IMR-90 (cell line): ENCODE measurements at regions not wholly inside any gene's neighbourhood (a gene's known extent, or its start where the extent isn't known, plus 50 kb on each side); places are given as distances from the start of the nearest gene placed in this dataset.

Source experiments
- ATAC-seq: fragments of 200-7000 bp; cut with Tn5 transposase; 2 replicates; pipeline ENCODE4 v1.9.1; 2020; ENCODE audit warnings: low read depth, mild to moderate bottlenecking, moderate library complexity
- BruUV-seq: library from RNA; stranded (reverse); fragments of 400-500 nt; replicated peaks from 2 replicates; lab custom pipeline; 2021; lab: Mats Ljungman, UMichigan
- CTCF ChIA-PET: fragments of 300-600 bp; formaldehyde crosslinking; extraction: SDS; loops from one replicate; lab custom pipeline; 2021; ENCODE audit warnings: antibody characterized with exemption; lab: Yijun Ruan, JAX
- POLR2A ChIA-PET: fragments of 300-600 bp; sonication (Branson Sonifier 250); formaldehyde crosslinking; loops from one replicate; lab custom pipeline; 2022; ENCODE audit warnings: antibody characterized with exemption; ENCODE audit not compliant: unreplicated experiment; lab: Charles Lee
- DNase-seq: peaks from one replicate; pipeline ENCODE4 v3.0.0; 2013
- H2AFZ ChIP-seq: replicated peaks from 2 replicates; pipeline ENCODE3; 2013; ENCODE audit warnings: low read length, mild to moderate bottlenecking; ENCODE audit not compliant: poor library complexity
- H2AK5ac ChIP-seq: 2 replicates; pipeline ENCODE4 v1.6.1; 2013; ENCODE audit warnings: low read depth, low read length, inconsistent platforms
- H2AK9ac ChIP-seq: replicated peaks from 2 replicates; pipeline ENCODE3; 2013; ENCODE audit warnings: mild to moderate bottlenecking, low read depth, low read length, moderate library complexity; ENCODE audit not compliant: poor library complexity
- H2BK120ac ChIP-seq: 2 replicates; pipeline ENCODE4 v1.6.1; 2013; ENCODE audit warnings: low read depth, low read length, inconsistent platforms
- H2BK15ac ChIP-seq: 3 replicates; pipeline ENCODE4 v1.6.1; 2013; ENCODE audit warnings: low read depth, low read length, inconsistent platforms
- H2BK20ac ChIP-seq: 2 replicates; pipeline ENCODE4 v1.6.1; 2013; ENCODE audit warnings: low read depth, mild to moderate bottlenecking, inconsistent platforms, low read length, moderate library complexity
- H2BK5ac ChIP-seq: 2 replicates; pipeline ENCODE4 v1.6.1; 2013; ENCODE audit warnings: mild to moderate bottlenecking, low read depth, low read length, inconsistent platforms; ENCODE audit not compliant: poor library complexity, severe bottlenecking
- H3K14ac ChIP-seq: replicated peaks from 2 replicates; pipeline ENCODE4 v1.6.1; 2013; ENCODE audit warnings: low read depth, low read length, inconsistent platforms
- H3K18ac ChIP-seq: 2 replicates; pipeline ENCODE4 v1.6.1; 2013; ENCODE audit warnings: low read depth, low read length, control low read depth
- H3K23ac ChIP-seq: 2 replicates; pipeline ENCODE4 v1.6.1; 2013; ENCODE audit warnings: low read depth, low read length, inconsistent platforms
- H3K27ac ChIP-seq: 2 replicates; pipeline ENCODE4 v1.5.1; 2013; ENCODE audit warnings: mild to moderate bottlenecking, control low read depth, low read length; ENCODE audit not compliant: insufficient read depth
- H3K27me3 ChIP-seq: 2 replicates; pipeline ENCODE4 v1.6.1; 2013; ENCODE audit warnings: low read length; ENCODE audit not compliant: control insufficient read depth, insufficient read depth
- H3K36me3 ChIP-seq: 2 replicates; pipeline ENCODE4 v1.6.1; 2013; ENCODE audit warnings: low read length, mixed read lengths; ENCODE audit not compliant: control insufficient read depth, insufficient read depth
- H3K4ac ChIP-seq: 2 replicates; pipeline ENCODE4 v1.6.1; 2013; ENCODE audit warnings: low read depth, low read length, inconsistent platforms
- H3K4me1 ChIP-seq: 2 replicates; pipeline ENCODE4 v1.6.1; 2013; ENCODE audit warnings: low read length, mixed read lengths; ENCODE audit not compliant: control insufficient read depth, insufficient read depth
- H3K4me2 ChIP-seq: 2 replicates; pipeline ENCODE4 v1.6.1; 2013; ENCODE audit warnings: low read depth, mild to moderate bottlenecking, control low read depth, low read length, moderate library complexity
- H3K4me3 ChIP-seq: 2 replicates; pipeline ENCODE4 v1.5.1; 2013; ENCODE audit warnings: low read depth, mild to moderate bottlenecking, control low read depth, low read length, moderate library complexity; ENCODE audit not compliant: insufficient read depth
- H3K56ac ChIP-seq: 2 replicates; pipeline ENCODE4 v1.6.1; 2013; ENCODE audit warnings: low read length, inconsistent platforms; ENCODE audit not compliant: insufficient read depth; ENCODE audit errors: extremely low read depth
- H3K79me1 ChIP-seq, 2 experiments: 2 replicates each; pipeline ENCODE4 v1.6.1; 2013; ENCODE audit warnings: low read length in 2 of 2, inconsistent platforms in 1 of 2, low read depth in 1 of 2
- H3K9ac ChIP-seq: 2 replicates; pipeline ENCODE4 v1.6.1; 2013; ENCODE audit warnings: low read depth, low read length, control low read depth
- H3K9me1 ChIP-seq: 2 replicates; pipeline ENCODE4 v1.6.1; 2013; ENCODE audit warnings: low read length, inconsistent platforms; ENCODE audit not compliant: insufficient read depth
- H3K9me3 ChIP-seq: 2 replicates; pipeline ENCODE4 v1.6.1; 2013; ENCODE audit warnings: low read length; ENCODE audit not compliant: control insufficient read depth, insufficient read depth
- H4K20me1 ChIP-seq: 2 replicates; pipeline ENCODE4 v1.6.1; 2013; ENCODE audit warnings: low read length, inconsistent platforms; ENCODE audit not compliant: insufficient read depth
- H4K5ac ChIP-seq: 2 replicates; pipeline ENCODE4 v1.6.1; 2013; ENCODE audit warnings: mild to moderate bottlenecking, low read depth, low read length, control low read depth
- H4K8ac ChIP-seq, 2 experiments: 2 replicates each; pipeline ENCODE4 v1.6.1; 2013; ENCODE audit warnings: low read depth in 2 of 2, low read length in 2 of 2, control low read depth in 1 of 2, inconsistent platforms in 1 of 2
- H4K91ac ChIP-seq: 2 replicates; pipeline ENCODE4 v1.6.1; 2013; ENCODE audit warnings: low read depth, low read length, inconsistent platforms; ENCODE audit not compliant: insufficient read depth
- BHLHE40 ChIP-seq: fragments of 150-350 bp; IDR thresholded peaks from 2 replicates; pipeline ENCODE4 v1.6.1; 2016; ENCODE audit warnings: mild to moderate bottlenecking, low read depth, low read length
- CHD1 ChIP-seq: IDR thresholded peaks from 2 replicates; pipeline ENCODE4 v1.6.1; 2012; ENCODE audit warnings: low read depth, low read length, improper control_type of control experiment
- FOS ChIP-seq: fragments of 150-350 bp; IDR thresholded peaks from 2 replicates; pipeline ENCODE4 v1.6.1; 2016; ENCODE audit warnings: low read depth, low read length
- MAZ ChIP-seq: IDR thresholded peaks from 2 replicates; pipeline ENCODE4 v1.6.1; 2012; ENCODE audit warnings: low read depth, mild to moderate bottlenecking, low read length, improper control_type of control experiment, moderate library complexity, borderline replicate concordance
- RFX5 ChIP-seq: IDR thresholded peaks from 2 replicates; pipeline ENCODE4 v1.8.0; 2012; ENCODE audit warnings: low read depth, mild to moderate bottlenecking, low read length, moderate library complexity
- WGBS, 2 experiments: methylation state at CpG; one replicate each; pipeline versions ENCODE4 v1.1.5 to v1.1.7; 2013; ENCODE audit warnings: missing lambda C conversion rate in 2 of 2; ENCODE audit not compliant: insufficient read length in 1 of 2; ENCODE audit errors: extremely low coverage in 2 of 2; 5-methylcytosine and 5-hydroxymethylcytosine counted together
- dilution Hi-C: fragments of 300-500 bp; cut with HindIII; formaldehyde crosslinking; loops from one replicate; pipeline ENCODE4 v1.14.3; 2018; ENCODE audit warnings: low sequenced_read_pairs; ENCODE audit not compliant: unreplicated experiment
- in situ Hi-C: fragments of 300-500 bp; cut with MboI; formaldehyde crosslinking; loops from 3 replicates; pipeline ENCODE4 v1.14.3; 2019; ENCODE audit warnings: low sequenced_read_pairs, inconsistent platforms, mixed read lengths
- intact Hi-C: fragments of 100-400 bp; cut with micrococcal nuclease; formaldehyde crosslinking; loops from 2 replicates; pipeline ENCODE4 v1.10.0; 2022

DNA sequence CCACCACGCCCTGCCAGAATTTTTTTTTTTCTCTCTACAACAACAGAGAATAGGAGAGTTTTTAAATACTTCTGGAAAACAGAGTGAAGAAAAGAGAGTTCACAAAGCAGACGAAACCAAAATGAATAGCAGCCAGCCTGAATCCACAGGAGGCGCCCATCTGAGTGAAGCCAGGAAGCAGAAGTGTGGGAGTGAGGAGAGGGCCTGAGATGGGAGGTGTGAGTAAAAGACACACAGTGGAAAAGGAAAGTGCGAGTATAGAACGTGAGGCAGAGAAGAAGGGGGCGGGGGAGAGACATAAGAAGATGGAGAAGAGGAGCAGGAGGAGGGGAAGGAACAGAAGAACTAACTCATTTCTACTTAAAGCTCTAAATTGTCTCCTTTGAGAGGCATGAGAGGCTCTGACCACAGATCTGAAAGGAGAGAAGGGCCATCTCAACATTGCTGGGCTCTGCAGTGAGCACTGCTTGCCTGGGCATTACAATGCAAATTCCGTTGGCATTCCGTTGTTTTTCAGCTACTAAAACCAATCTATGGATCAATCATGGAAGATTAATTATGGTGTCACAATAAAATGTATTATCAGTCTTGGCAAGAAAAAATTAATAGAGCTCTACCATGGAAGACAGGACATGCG is 140.1 kb upstream of the CPSF6 start:
- in situ Hi-C loops = no loop called here

More for the DNA sequence above, 140.1 kb upstream of the CPSF6 start:
- Histone ChIP-seq H3K9me3 (no peaks in the 10 kb centered on the region), H3K9me1 (no peaks in the 10 kb centered on the region), H4K91ac (no peak overlapping the region), H2BK15ac (no peak overlapping the region), H2AFZ (no peak overlapping the region), H3K27me3 (peaks cover 11% of the 10 kb centered on the region), H3K4ac (no peak overlapping the region), H2AK5ac (no peak overlapping the region), H3K23ac (no peak overlapping the region), H4K5ac (no peak overlapping the region), H3K18ac (no peak overlapping the region), H4K20me1 (no peaks in the 10 kb centered on the region), H3K4me2 (no peak overlapping the region), H4K8ac (no peak overlapping the region), H3K79me1 (no peaks in the 10 kb centered on the region), H2BK5ac (no peak overlapping the region), H3K4me3 (no peak overlapping the region), H3K9ac (no peak overlapping the region), H3K56ac (no peak overlapping the region), H3K14ac (no peak overlapping the region), H3K4me1 (no peaks in the 10 kb centered on the region), H2AK9ac (no peak overlapping the region), H2BK120ac (no peak overlapping the region), H2BK20ac (no peak overlapping the region), H3K36me3 (no peaks in the 10 kb centered on the region), H3K27ac (no peak overlapping the region)
- dilution Hi-C loops (no loop called here), intact Hi-C loops (no loop called here)
- ChIA-PET CTCF (no interaction called here), POLR2A (no interaction called here)
- DNase-seq (no peak), ATAC-seq (no peak)
- TF ChIP-seq CHD1 (no peak), MAZ (no peak), RFX5 (no peak), BHLHE40 (no peak), FOS (no peak)
- no CpG with 5 or more reads among the region's 9 CpGs for WGBS, 2 experiments
- BruUV-seq = no TSS peak
